ENCODE measurements at regions not wholly inside any gene's neighbourhood (a gene's known extent, or its start where the extent isn't known, plus 50 kb on each side); places are given as distances from the start of the nearest gene placed in this dataset.

DNA sequence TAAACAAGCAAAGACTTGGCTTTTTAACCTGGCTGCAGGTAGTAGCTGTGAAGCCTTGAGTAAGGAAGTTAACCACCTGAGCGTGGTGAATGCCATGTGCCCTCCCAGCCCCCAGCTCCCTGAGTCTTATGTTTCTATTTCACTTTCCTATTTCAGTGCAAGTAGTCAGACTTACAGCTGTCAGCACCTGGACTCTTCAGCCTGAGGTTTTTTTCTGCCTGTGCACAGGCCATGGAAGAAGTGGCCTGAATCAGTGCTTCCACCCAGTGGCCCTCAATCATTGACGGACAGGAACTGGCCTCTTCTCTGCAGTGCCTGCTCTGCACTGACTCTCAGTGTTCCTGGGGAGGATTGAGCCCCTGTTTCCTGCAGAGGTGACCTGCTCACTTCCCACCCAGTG is 796.4 kb downstream of the MED13L start:
- H3K79me2 ChIP-seq (replicated peaks; ENCODE audit: insufficient read depth, low read length) = no peaks in the 10 kb centered on the region
- H2AFZ ChIP-seq (ENCODE audit: low read depth, low read length) = no peak overlapping the region
- no peaks in the 10 kb centered on the region for H3K27me3 ChIP-seq (ENCODE audit: insufficient read depth, low read depth, low read length)
- H3K9me2 ChIP-seq (ENCODE audit: insufficient read depth, low read length) = no peaks in the 10 kb centered on the region
- no peak overlapping the region for H3K4me3 ChIP-seq (ENCODE audit: low read length)
- no peaks in the 10 kb centered on the region for H3K9me3 ChIP-seq (ENCODE audit: low read length)
- no peak overlapping the region for H3K27ac ChIP-seq (ENCODE audit: low read length)
- TF ChIP-seq SMC3 (conservative IDR thresholded peaks at IDR 0.05; ENCODE audit: poor library complexity) (no peak), TAF1 (IDR thresholded peaks at IDR 0.05; ENCODE audit: low read depth) (no peak), EP300 (conservative IDR thresholded peaks at IDR 0.05; ENCODE audit: poor library complexity, severe bottlenecking) (no peak), RAD21 (conservative IDR thresholded peaks at IDR 0.05) (no peak), EZH2 (IDR thresholded peaks at IDR 0.05; ENCODE audit: borderline replicate concordance, insufficient read depth, low read length, poor library complexity, severe bottlenecking) (no peak), POLR2AphosphoS5 (IDR thresholded peaks at IDR 0.05) (no peak), MXI1 (conservative IDR thresholded peaks at IDR 0.05; ENCODE audit: poor library complexity, severe bottlenecking) (no peak), REST (IDR thresholded peaks at IDR 0.05; ENCODE audit: borderline replicate concordance) (no peak)
- TF ChIP-seq, protein P1, sequence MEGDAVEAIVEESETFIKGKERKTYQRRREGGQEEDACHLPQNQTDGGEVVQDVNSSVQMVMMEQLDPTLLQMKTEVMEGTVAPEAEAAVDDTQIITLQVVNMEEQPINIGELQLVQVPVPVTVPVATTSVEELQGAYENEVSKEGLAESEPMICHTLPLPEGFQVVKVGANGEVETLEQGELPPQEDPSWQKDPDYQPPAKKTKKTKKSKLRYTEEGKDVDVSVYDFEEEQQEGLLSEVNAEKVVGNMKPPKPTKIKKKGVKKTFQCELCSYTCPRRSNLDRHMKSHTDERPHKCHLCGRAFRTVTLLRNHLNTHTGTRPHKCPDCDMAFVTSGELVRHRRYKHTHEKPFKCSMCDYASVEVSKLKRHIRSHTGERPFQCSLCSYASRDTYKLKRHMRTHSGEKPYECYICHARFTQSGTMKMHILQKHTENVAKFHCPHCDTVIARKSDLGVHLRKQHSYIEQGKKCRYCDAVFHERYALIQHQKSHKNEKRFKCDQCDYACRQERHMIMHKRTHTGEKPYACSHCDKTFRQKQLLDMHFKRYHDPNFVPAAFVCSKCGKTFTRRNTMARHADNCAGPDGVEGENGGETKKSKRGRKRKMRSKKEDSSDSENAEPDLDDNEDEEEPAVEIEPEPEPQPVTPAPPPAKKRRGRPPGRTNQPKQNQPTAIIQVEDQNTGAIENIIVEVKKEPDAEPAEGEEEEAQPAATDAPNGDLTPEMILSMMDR (IDR thresholded peaks at IDR 0.05; ENCODE audit: poor library complexity, severe bottlenecking) = no peak
- H3K9ac ChIP-seq (ENCODE audit: low read length) = no peak overlapping the region
- no peaks in the 10 kb centered on the region for H3K36me3 ChIP-seq (ENCODE audit: insufficient read depth, low read length)
- H3K4me2 ChIP-seq (ENCODE audit: low read length) = no peak overlapping the region
- H4K20me1 ChIP-seq (ENCODE audit: insufficient read depth) = no peaks in the 10 kb centered on the region
- no peaks in the 10 kb centered on the region for H3F3A ChIP-seq (ENCODE audit: insufficient read depth, low read length, poor library complexity, severe bottlenecking)

GRCh38 chr12:115478505-115478904 is 794.5 kb upstream of the TBX3 start:
- H3K27me3 ChIP-seq (ENCODE audit: insufficient read depth, low read depth, low read length) = no peaks in the 10 kb centered on the region
- H3K4me3 ChIP-seq (ENCODE audit: low read length) = no peak overlapping the region
- H3K9me3 ChIP-seq (ENCODE audit: low read length) = no peaks in the 10 kb centered on the region
- no peaks in the 10 kb centered on the region for H4K20me1 ChIP-seq (ENCODE audit: insufficient read depth)
- H3F3A ChIP-seq (ENCODE audit: insufficient read depth, low read length, poor library complexity, severe bottlenecking) = no peaks in the 10 kb centered on the region
- no peaks in the 10 kb centered on the region for H3K79me2 ChIP-seq (replicated peaks; ENCODE audit: insufficient read depth, low read length)
- TF ChIP-seq POLR2AphosphoS5 (IDR thresholded peaks at IDR 0.05) (no peak), SMC3 (conservative IDR thresholded peaks at IDR 0.05; ENCODE audit: poor library complexity) (no peak), TAF1 (IDR thresholded peaks at IDR 0.05; ENCODE audit: low read depth) (no peak), REST (IDR thresholded peaks at IDR 0.05; ENCODE audit: borderline replicate concordance) (no peak), RAD21 (conservative IDR thresholded peaks at IDR 0.05) (no peak), EZH2 (IDR thresholded peaks at IDR 0.05; ENCODE audit: borderline replicate concordance, insufficient read depth, low read length, poor library complexity, severe bottlenecking) (no peak), EP300 (conservative IDR thresholded peaks at IDR 0.05; ENCODE audit: poor library complexity, severe bottlenecking) (no peak), MXI1 (conservative IDR thresholded peaks at IDR 0.05; ENCODE audit: poor library complexity, severe bottlenecking) (no peak)
- TF ChIP-seq, protein P1 (IDR thresholded peaks at IDR 0.05; ENCODE audit: poor library complexity, severe bottlenecking) = no peak
- no peak overlapping the region for H3K4me2 ChIP-seq (ENCODE audit: low read length)
- no peaks in the 10 kb centered on the region for H3K9me2 ChIP-seq (ENCODE audit: insufficient read depth, low read length)
- H3K27ac ChIP-seq (ENCODE audit: low read length) = no peak overlapping the region
- H2AFZ ChIP-seq (ENCODE audit: low read depth, low read length) = no peak overlapping the region
- no peak overlapping the region for H3K9ac ChIP-seq (ENCODE audit: low read length)
- no peaks in the 10 kb centered on the region for H3K36me3 ChIP-seq (ENCODE audit: insufficient read depth, low read length)
